Putamen (tissue), 1 donor: ENCODE measurements at regions not wholly inside any gene's neighbourhood (a gene's known extent, or its start where the extent isn't known, plus 50 kb on each side); places are given as distances from the start of the nearest gene placed in this dataset.
A peak's percentile ranks its signal among the peaks of the same experiment; 100 is the strongest.

Experiments
- DNase-seq: peaks from one replicate; pipeline ENCODE4 v3.0.0-alpha.2; 2016; ENCODE audit warnings: low spot score

GRCh38 chr11:97280347-97280746 lies 890.5 kb downstream of the JRKL start:
- DNase-seq, result no peak

DNA sequence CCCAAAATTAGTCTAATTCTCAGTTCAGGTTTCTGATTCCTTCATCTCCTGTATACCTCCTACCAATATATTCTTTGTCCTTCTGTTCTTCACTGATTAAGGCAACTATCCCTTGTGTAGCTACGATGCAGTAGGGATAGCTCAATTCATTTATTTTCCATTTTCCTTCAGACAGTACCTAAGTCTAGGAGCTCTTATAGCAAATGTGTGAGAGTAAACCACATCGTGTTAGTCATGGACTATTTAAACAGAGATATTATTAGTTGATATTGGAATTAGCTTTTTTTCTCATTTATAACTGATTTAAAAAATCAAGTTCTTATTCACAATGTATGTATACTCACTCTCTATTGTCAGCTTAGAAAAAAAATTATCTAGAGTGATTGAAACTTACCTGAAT lies 900.0 kb downstream of the JRKL start:
- DNase-seq, result no peak

DNA sequence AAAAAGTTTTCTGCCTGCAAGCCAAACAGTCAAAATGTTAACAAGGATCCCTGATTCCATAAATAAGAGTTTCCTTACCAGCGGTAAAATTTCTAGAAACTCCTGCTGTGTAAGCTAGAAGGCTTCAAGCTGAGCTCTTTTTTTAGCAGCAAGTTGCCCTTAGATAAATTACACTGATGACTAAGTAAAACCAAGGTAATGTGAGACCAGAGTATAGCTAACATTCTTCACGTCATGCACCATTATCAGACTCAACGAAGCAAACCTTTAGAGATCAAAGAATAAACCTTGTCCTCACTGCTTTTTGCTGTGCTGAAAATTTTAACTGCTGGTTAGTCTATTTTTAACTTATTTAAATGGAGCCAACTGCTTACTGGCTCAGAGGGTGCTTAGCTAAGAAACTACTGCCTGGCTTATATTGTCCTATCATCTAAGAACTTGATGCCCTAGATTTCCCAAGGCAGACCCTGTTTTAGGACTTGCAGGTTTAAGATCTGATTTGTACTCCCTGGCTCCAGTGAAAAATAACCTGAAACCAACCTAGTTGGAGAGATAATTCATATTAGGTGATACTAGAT lies 900.7 kb downstream of the JRKL start:
- DNase-seq, result no peak

DNA sequence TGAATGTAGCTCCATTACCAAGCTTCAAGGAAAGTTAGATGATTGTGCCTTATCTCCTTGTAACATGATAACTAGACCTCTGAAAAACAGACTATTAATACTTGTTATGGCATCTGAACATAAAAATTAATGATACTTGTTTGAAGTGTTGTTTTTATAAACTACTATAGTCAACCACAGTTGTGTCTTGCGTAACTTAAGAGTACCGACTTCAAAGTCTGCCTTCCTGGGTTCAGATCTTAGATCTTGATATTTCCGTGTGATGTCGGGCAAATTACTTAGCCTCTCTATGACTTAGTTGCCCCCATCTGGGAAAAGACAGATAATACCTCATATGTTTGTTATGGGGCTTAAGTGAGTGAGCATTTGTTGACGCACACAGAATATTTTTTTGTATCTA lies 906.5 kb downstream of the JRKL start:
- no peak for DNase-seq

DNA sequence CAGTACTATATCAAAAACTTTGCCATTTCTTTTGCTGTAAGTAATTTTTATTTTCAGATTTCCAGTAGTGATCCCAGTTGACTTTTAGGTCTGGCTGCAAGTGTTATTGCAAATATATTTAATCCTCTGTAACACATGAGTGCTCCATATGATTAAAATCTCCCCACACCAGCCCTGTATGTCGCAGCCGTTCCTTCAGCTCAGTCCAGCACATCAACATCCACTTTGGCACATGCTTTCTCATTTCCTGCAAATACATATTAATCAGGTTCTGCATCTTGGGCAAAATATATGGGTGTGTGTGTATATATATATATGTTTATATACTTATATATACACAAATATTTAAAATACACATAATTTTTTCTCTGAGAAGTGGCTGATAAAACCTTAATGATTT lies 919.5 kb downstream of the JRKL start:
- DNase-seq, result no peak

DNA sequence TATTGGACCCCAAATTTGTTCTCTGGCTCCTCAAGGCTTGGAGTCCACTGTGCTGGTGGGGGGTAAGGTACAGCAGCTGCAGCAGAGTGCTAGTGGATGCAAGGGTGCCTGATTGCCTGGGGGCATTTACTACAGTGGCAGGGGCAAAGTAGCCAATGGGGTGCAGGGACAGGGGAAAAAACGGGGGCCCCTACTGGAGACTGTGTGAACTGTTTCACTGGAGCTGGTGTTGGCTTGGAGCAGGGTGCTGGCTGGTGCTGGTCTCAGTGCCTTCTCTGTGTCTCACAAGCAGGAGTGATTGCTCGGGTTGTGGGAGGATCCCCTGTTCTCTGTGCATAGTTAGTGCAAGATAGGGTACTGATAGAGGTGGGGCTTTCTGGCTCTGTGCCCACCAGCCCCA lies 935.9 kb downstream of the JRKL start:
- no peak for DNase-seq

GRCh38 chr11:97332271-97332670 lies 942.5 kb downstream of the JRKL start:
- no peak for DNase-seq

- DNase-seq, result no peak
Measured at GRCh38 chr11:97336064-97336463, 946.3 kb downstream of the JRKL start.

GRCh38 chr11:97345032-97345431 lies 955.2 kb downstream of the JRKL start:
- no peak for DNase-seq

DNA sequence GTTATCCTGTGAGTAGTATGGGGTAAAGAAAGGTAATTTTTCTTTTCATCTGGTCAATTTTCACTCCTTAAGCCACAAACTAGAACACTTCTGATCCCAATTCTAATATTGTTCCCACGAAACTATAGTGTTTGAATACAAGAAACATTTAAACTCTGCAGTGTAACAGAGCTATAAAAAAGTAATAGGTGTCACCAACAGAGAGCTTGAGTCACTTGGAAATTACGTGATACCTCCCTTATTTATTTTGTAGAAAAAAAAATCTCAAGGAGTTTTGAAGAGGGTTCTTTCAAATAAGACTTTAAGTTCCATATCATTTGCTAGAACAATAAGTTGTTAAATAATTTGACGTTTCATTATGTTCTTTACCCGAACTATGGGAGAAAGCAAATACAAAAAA lies 959.4 kb downstream of the JRKL start:
- DNase-seq, result no peak

DNA sequence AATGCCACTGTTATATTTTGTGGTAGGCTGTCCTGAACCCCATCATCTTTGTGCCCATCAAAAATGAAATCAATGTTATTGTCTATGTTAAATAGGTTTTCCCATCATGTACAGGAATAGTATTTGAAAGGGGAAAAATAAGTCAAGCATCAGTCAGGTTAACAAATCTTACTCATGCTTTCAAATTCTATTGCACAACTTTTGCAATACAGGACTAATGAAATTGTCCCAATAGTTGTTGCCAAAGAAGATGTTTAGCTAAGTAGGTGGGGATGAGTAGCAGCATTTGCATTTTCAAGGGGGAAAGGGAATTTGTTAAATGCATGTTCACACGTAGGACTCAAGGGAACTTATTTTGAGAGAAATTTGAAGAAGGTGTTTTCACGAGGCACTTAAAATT lies 962.1 kb downstream of the JRKL start:
- no peak for DNase-seq

DNA sequence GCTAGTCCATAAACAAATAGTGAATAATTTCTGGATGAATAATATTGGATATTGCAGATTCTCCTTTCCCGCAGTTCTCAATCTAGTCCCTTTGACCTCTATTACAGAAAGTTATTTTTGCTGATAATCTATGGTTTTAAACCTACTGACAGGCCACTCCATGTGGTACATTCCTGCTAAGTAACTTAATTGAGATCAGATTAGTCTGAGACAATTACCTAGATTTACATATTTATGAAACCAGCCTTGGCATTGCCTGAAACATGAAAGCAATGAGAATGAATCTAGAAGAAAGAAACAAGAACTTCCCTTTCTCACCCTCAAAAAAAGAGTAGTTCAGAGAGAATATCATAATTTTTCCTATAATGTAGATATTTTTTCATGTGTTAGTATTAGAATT lies 964.2 kb downstream of the JRKL start:
- no peak for DNase-seq

DNA sequence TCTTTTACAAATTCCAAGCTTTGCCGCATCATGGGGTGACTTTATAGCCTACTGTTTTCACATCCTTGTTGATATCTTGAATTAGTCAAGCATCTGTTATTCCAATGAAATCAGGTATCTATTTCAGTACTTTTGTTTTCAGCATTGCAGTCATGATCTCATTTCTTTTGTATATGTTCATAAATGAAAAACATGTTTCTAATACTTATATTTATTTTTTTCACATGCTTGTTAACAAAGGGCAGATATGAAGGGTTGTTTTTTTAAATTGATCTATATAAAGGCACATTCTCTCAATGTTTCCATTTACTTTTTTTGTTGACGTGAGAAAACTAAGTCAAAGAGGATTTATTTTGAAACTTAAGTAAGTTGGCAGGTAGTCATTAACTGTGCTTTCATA lies 964.8 kb downstream of the JRKL start:
- no peak for DNase-seq

DNA sequence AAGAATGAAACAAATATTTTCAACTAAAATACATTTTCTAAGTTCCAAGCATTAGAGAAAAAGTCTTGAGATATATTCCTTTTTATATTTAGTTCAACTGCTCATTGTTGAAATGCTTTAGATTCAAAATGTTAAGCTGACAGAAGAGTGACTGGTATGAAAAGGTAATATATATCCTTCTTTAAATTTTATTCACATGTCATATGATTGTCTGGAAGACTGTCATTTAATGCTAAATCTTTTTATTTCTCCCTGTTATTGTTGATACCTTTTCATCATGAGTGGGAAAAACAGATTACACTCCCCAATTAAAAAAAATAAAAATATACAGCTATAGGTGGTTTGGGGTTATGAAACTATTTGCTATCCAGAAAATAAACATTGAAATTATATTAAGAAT lies 965.4 kb downstream of the JRKL start:
- no peak for DNase-seq

- DNase-seq, result no peak
Measured at GRCh38 chr11:97356144-97356543, 966.3 kb downstream of the JRKL start.

DNA sequence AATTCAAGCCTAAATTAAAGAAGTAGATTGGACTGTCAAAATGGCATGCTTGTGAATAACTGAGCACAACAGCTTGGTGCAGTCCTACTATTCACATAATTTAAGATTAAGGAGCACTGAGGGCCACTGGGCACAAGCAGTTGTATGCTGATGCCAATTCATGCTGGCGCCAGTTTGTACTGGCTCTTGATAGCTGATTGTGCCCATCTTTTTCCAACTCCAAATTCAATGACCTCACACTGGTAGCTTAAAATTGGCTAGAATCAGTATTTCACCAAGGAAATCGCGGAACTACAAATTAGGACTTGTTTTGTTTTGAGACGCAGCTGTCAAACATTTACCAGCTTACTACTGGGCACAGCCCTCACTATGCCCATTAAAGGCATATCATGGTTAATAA lies 969.2 kb downstream of the JRKL start:
- no peak for DNase-seq

GRCh38 chr11:97361812-97362378 lies 972.1 kb downstream of the JRKL start:
- peak; percentile 5 for DNase-seq

GRCh38 chr11:97363331-97363730 lies 973.5 kb downstream of the JRKL start:
- no peak for DNase-seq

- DNase-seq, result no peak
Measured at GRCh38 chr11:97364047-97364446, 974.2 kb downstream of the JRKL start.

GRCh38 chr11:97367406-97368083 lies 977.7 kb downstream of the JRKL start:
- DNase-seq, result no peak

- DNase-seq, result no peak
Measured at GRCh38 chr11:97389270-97389669, 999.5 kb downstream of the JRKL start.

- DNase-seq, result no peak
Measured at GRCh38 chr11:97398246-97398645, 1008.4 kb downstream of the JRKL start.

GRCh38 chr11:97409141-97409540 lies 1019.3 kb downstream of the JRKL start:
- DNase-seq, result no peak

- DNase-seq, result no peak
Measured at GRCh38 chr11:97414801-97415200, 1025.0 kb downstream of the JRKL start.
